HepG2 (cell line): ENCODE measurements at regions not wholly inside any gene's neighbourhood (a gene's known extent, or its start where the extent isn't known, plus 50 kb on each side); places are given as distances from the start of the nearest gene placed in this dataset.

ENCODE experiments used
- GFI1 ChIP-seq: sonication (generic); formaldehyde crosslinking; IDR thresholded peaks from 2 replicates; pipeline ENCODE4 v1.5.0; 2020; ENCODE audit warnings: missing genetic modification reagents, mild to moderate bottlenecking, borderline replicate concordance
- GPN1 ChIP-seq: sonication (generic); formaldehyde crosslinking; IDR thresholded peaks from 2 replicates; pipeline ENCODE4 v1.5.1; 2020; ENCODE audit warnings: missing genetic modification reagents, borderline replicate concordance
- KDM3A ChIP-seq: IDR thresholded peaks from 2 replicates; pipeline ENCODE4 v1.6.1; 2018; ENCODE audit warnings: low read depth, missing compliant biosample characterization
- MAZ ChIP-seq, 2 experiments: sonication (generic) in 1 of 2; formaldehyde crosslinking in 1 of 2; IDR thresholded peaks; 2 replicates each; pipeline versions ENCODE4 v1.5.0 to v1.6.1; 2012 to 2020; ENCODE audit warnings: low read depth in 2 of 2, mild to moderate bottlenecking in 2 of 2, borderline replicate concordance in 1 of 2, improper control_type of control experiment in 1 of 2, low read length in 1 of 2, missing genetic modification reagents in 1 of 2, moderate library complexity in 1 of 2
- NR2F6 ChIP-seq, 2 experiments: IDR thresholded peaks; 2 replicates each; pipeline ENCODE4 v1.6.1; 2016; ENCODE audit warnings: antibody characterized with exemption in 1 of 2, mild to moderate bottlenecking in 1 of 2
- SNAPC4 ChIP-seq: sonication (generic); formaldehyde crosslinking; IDR thresholded peaks from 2 replicates; pipeline ENCODE4 v1.4.0; 2020; ENCODE audit warnings: mild to moderate bottlenecking, missing genetic modification reagents
- SYNCRIP ChIP-seq: fragments of 200-400 bp; formaldehyde crosslinking; IDR thresholded peaks from 2 replicates; pipeline ENCODE4 v1.6.1; 2018; ENCODE audit warnings: mild to moderate bottlenecking, low read depth, low read length; ENCODE audit not compliant: insufficient read depth
- UBTF ChIP-seq: sonication (generic); formaldehyde crosslinking; IDR thresholded peaks from 2 replicates; pipeline ENCODE4 v1.4.0; 2020; ENCODE audit warnings: mild to moderate bottlenecking, missing genetic modification reagents
- USF2 ChIP-seq, 2 experiments: sonication (generic) in 1 of 2; formaldehyde crosslinking in 1 of 2; IDR thresholded peaks; 2 replicates each; pipeline versions ENCODE4 v1.5.1 to v1.6.1; 2011 to 2020; ENCODE audit warnings: borderline replicate concordance in 1 of 2, low read depth in 1 of 2, low read length in 1 of 2, mild to moderate bottlenecking in 1 of 2, missing genetic modification reagents in 1 of 2, moderate library complexity in 1 of 2
- ZNF143 ChIP-seq: sonication (generic); formaldehyde crosslinking; IDR thresholded peaks from 2 replicates; pipeline ENCODE4 v1.4.0; 2020; ENCODE audit warnings: missing genetic modification reagents
- ZNF205 ChIP-seq: IDR thresholded peaks from 2 replicates; pipeline ENCODE4 v1.6.1; 2018; ENCODE audit warnings: missing biosample characterization, missing genetic modification reagents
- ZNF414 ChIP-seq: sonication (generic); formaldehyde crosslinking; IDR thresholded peaks from 2 replicates; pipeline ENCODE4 v1.5.0; 2020; ENCODE audit warnings: missing genetic modification reagents
- ZNF781 ChIP-seq: sonication (generic); formaldehyde crosslinking; IDR thresholded peaks from 2 replicates; pipeline ENCODE4 v1.5.1; 2020; ENCODE audit warnings: borderline replicate concordance, mild to moderate bottlenecking, missing genetic modification reagents; ENCODE audit errors: not compliant biosample characterization
- ZNF784 ChIP-seq: sonication (generic); formaldehyde crosslinking; IDR thresholded peaks from 2 replicates; pipeline ENCODE4 v1.5.1; 2020; ENCODE audit warnings: missing genetic modification reagents, mild to moderate bottlenecking, borderline replicate concordance

- 0 out of 2 replicates have a peak, but pooled peaks have one; percentile 6 for TF ChIP-seq USF2 (IDR thresholded peaks at IDR 0.05; ENCODE audit: low read depth, low read length)
- TF ChIP-seq USF2 (CRISPR knock-in tag; IDR thresholded peaks at IDR 0.05; ENCODE audit: borderline replicate concordance): no peak
- no peak; the same call in 1 of the 2 replicates for TF ChIP-seq ZNF143 (CRISPR knock-in tag)
- peak; percentile 94; the same call in 1 of the 2 replicates for TF ChIP-seq SNAPC4
- 0 out of 2 replicates have a peak, but pooled peaks have one; percentile 48 for TF ChIP-seq ZNF205 (CRISPR knock-in tag)
- TF ChIP-seq MAZ (IDR thresholded peaks at IDR 0.05; ENCODE audit: borderline replicate concordance, low read depth, low read length): peak; percentile 15; the same call in 1 of the 2 replicates
- peak; percentile 28; the same call in 1 of the 2 replicates for TF ChIP-seq MAZ (CRISPR knock-in tag; IDR thresholded peaks at IDR 0.05; ENCODE audit: low read depth)
- peak; percentile 76 for TF ChIP-seq GFI1 (CRISPR knock-in tag)
- peak; percentile 96 for TF ChIP-seq NR2F6 (IDR thresholded peaks at IDR 0.05)
- TF ChIP-seq NR2F6 (CRISPR knock-in tag; IDR thresholded peaks at IDR 0.05): peak; percentile 95
- peak; percentile 71; the same call in 1 of the 2 replicates for TF ChIP-seq ZNF784 (CRISPR knock-in tag)
- TF ChIP-seq GPN1 (CRISPR knock-in tag): no peak
- TF ChIP-seq ZNF414 (CRISPR knock-in tag): no peak; the same call in 1 of the 2 replicates
- no peak for TF ChIP-seq SYNCRIP
- TF ChIP-seq KDM3A (CRISPR knock-in tag): peak; percentile 77
- TF ChIP-seq UBTF: no peak; the same call in 1 of the 2 replicates
- peak; percentile 25 for TF ChIP-seq ZNF781 (CRISPR knock-in tag)
Measured at GRCh38 chr9:129495620-129496472, 125.1 kb downstream of the C9orf50 start (continued).
